H1 (cell line): ENCODE measurements at regions not wholly inside any gene's neighbourhood (a gene's known extent, or its start where the extent isn't known, plus 50 kb on each side); places are given as distances from the start of the nearest gene placed in this dataset.

ENCODE experiments used
- CTCF ChIA-PET: fragments of 300-600 bp; sonication (Branson Sonifier 250); formaldehyde crosslinking; loops from one replicate; lab custom pipeline; 2021; ENCODE audit not compliant: partially characterized antibody; lab: Charles Lee
- POLR2A ChIA-PET: fragments of 300-600 bp; sonication (Branson Sonifier 250); formaldehyde crosslinking; loops from one replicate; lab custom pipeline; 2021; ENCODE audit warnings: inconsistent platforms; ENCODE audit not compliant: partially characterized antibody; lab: Charles Lee
- DNase-seq, 2 experiments: peaks; one replicate each; pipeline versions ENCODE4 v3.0.0 to v3.0.0-alpha.2; 2010 to 2022; ENCODE audit warnings: low spot score in 2 of 2, low read depth in 1 of 2, mixed read lengths in 1 of 2
- FAIRE-seq: peaks from 2 replicates; lab custom pipeline; 2011; peaks lifted over from hg19 to GRCh38; lab: Jason Lieb, UNC
- H2AFZ ChIP-seq: 2 replicates; pipeline ENCODE4 v1.8.1; 2012; ENCODE audit warnings: low read length, inconsistent platforms
- H2AK5ac ChIP-seq: 2 replicates; pipeline ENCODE4 v1.6.1; 2013; ENCODE audit warnings: low read depth, low read length
- H2BK120ac ChIP-seq: replicated peaks from 2 replicates; pipeline ENCODE3; 2013; ENCODE audit warnings: low read depth, low read length, inconsistent platforms
- H2BK12ac ChIP-seq: 2 replicates; pipeline ENCODE4 v1.6.1; 2013; ENCODE audit warnings: low read depth, low read length
- H2BK15ac ChIP-seq: 2 replicates; pipeline ENCODE4 v1.6.1; 2013; ENCODE audit warnings: low read length
- H2BK20ac ChIP-seq: 2 replicates; pipeline ENCODE4 v1.6.1; 2013; ENCODE audit warnings: low read length
- H2BK5ac ChIP-seq: 2 replicates; pipeline ENCODE4 v1.6.1; 2013; ENCODE audit warnings: low read depth, low read length
- H3K14ac ChIP-seq: 2 replicates; pipeline ENCODE4 v1.6.1; 2013; ENCODE audit warnings: inconsistent platforms; ENCODE audit not compliant: insufficient read length
- H3K18ac ChIP-seq: 2 replicates; pipeline ENCODE4 v1.6.1; 2013; ENCODE audit warnings: low read length; ENCODE audit errors: extremely low read depth
- H3K23ac ChIP-seq: 2 replicates; pipeline ENCODE4 v1.6.1; 2013; ENCODE audit warnings: inconsistent platforms; ENCODE audit not compliant: insufficient read length
- H3K23me2 ChIP-seq: 2 replicates; pipeline ENCODE4 v1.6.1; 2013; ENCODE audit warnings: low read depth, low read length
- H3K27ac ChIP-seq: 2 replicates; pipeline ENCODE4 v1.6.1; 2011; ENCODE audit warnings: low read depth, low read length, inconsistent platforms
- H3K27me3 ChIP-seq, 4 experiments: replicated peaks in 1 of 4; 1 replicate in 1 of 4; 2 replicates in 3 of 4; pipeline versions ENCODE4 v1.6.1 to v1.8.1; 2011 to 2013; ENCODE audit warnings: low read length in 3 of 4, mild to moderate bottlenecking in 3 of 4, inconsistent platforms in 2 of 4, mixed read lengths in 2 of 4, moderate library complexity in 1 of 4; ENCODE audit not compliant: control insufficient read depth in 3 of 4, insufficient read depth in 3 of 4; ENCODE audit errors: extremely low read depth in 1 of 4
- H3K36me3 ChIP-seq, 4 experiments: 2 replicates each; pipeline versions ENCODE4 v1.6.1 to v1.8.1; 2011 to 2013; ENCODE audit warnings: mild to moderate bottlenecking in 4 of 4, low read length in 3 of 4, moderate library complexity in 2 of 4, control low read depth in 1 of 4, inconsistent platforms in 1 of 4; ENCODE audit not compliant: insufficient read depth in 4 of 4, control insufficient read depth in 2 of 4
- H3K4ac ChIP-seq: replicated peaks from 2 replicates; pipeline ENCODE3; 2013; ENCODE audit warnings: low read length, low read depth, mixed read lengths, inconsistent platforms; ENCODE audit not compliant: insufficient read length
- H3K4me1 ChIP-seq, 4 experiments: replicated peaks in 1 of 4; 1 replicate in 1 of 4; 2 replicates in 3 of 4; pipeline versions ENCODE4 v1.6.1 to v1.8.1; 2011 to 2013; ENCODE audit warnings: low read length in 3 of 4, inconsistent platforms in 2 of 4, mixed read lengths in 1 of 4; ENCODE audit not compliant: insufficient read depth in 4 of 4, control insufficient read depth in 3 of 4
- H3K4me2 ChIP-seq, 2 experiments: 2 replicates each; pipeline versions ENCODE4 v1.6.1 to v1.8.1; 2011 to 2013; ENCODE audit warnings: low read depth in 2 of 2, low read length in 2 of 2, control low read depth in 1 of 2, inconsistent platforms in 1 of 2, mild to moderate bottlenecking in 1 of 2; ENCODE audit not compliant: insufficient read depth in 1 of 2
- H3K4me3 ChIP-seq, 4 experiments: fragments of 200-600, 300-600 bp in 1 of 4; sonication (generic), shearing (Covaris generic), sonication (Bioruptor Twin) in 1 of 4; 2 replicates each; pipeline versions ENCODE4 v1.5.1 to v1.8.1; 2011 to 2016; ENCODE audit warnings: low read length in 4 of 4, low read depth in 3 of 4, control low read depth in 2 of 4, inconsistent platforms in 2 of 4, mild to moderate bottlenecking in 2 of 4, mixed read lengths in 1 of 4, moderate library complexity in 1 of 4; ENCODE audit not compliant: insufficient read depth in 2 of 4; ENCODE audit errors: extremely low read depth in 1 of 4
- H3K56ac ChIP-seq: replicated peaks from 2 replicates; pipeline ENCODE3; 2013; ENCODE audit warnings: low read depth, mild to moderate bottlenecking, mixed read lengths, low read length, inconsistent platforms; ENCODE audit not compliant: insufficient read length
- H3K79me1 ChIP-seq: 2 replicates; pipeline ENCODE4 v1.6.1; 2013; ENCODE audit warnings: low read depth, low read length, control low read depth
- H3K79me2 ChIP-seq, 2 experiments: 2 replicates each; pipeline versions ENCODE4 v1.6.1 to v1.8.1; 2012 to 2013; ENCODE audit warnings: low read length in 2 of 2, mild to moderate bottlenecking in 2 of 2, inconsistent platforms in 1 of 2; ENCODE audit not compliant: insufficient read depth in 2 of 2, control insufficient read depth in 1 of 2
- H3K9ac ChIP-seq, 4 experiments: replicated peaks in 1 of 4; 1 replicate in 1 of 4; 2 replicates in 3 of 4; pipeline versions ENCODE4 v1.6.1 to v1.8.1; 2011 to 2013; ENCODE audit warnings: low read depth in 3 of 4, low read length in 3 of 4, control low read depth in 2 of 4, mild to moderate bottlenecking in 2 of 4, moderate library complexity in 2 of 4, inconsistent platforms in 1 of 4; ENCODE audit errors: extremely low read depth in 1 of 4
- H3K9me3 ChIP-seq, 2 experiments: 2 replicates each; pipeline versions ENCODE4 v1.6.1 to v1.8.1; 2012 to 2013; ENCODE audit warnings: mild to moderate bottlenecking in 2 of 2, moderate library complexity in 2 of 2, control low read depth in 1 of 2, inconsistent platforms in 1 of 2, low read depth in 1 of 2, low read length in 1 of 2, mixed read lengths in 1 of 2; ENCODE audit not compliant: insufficient read depth in 2 of 2
- H4K20me1 ChIP-seq, 2 experiments: replicated peaks in 1 of 2; 2 replicates each; pipeline versions ENCODE3 to v1.8.1; 2011 to 2013; ENCODE audit warnings: inconsistent platforms in 2 of 2, low read length in 2 of 2, mild to moderate bottlenecking in 1 of 2; ENCODE audit not compliant: insufficient read depth in 2 of 2, control insufficient read depth in 1 of 2
- H4K5ac ChIP-seq: 2 replicates; pipeline ENCODE4 v1.6.1; 2013; ENCODE audit warnings: low read length, low read depth, mixed read lengths, inconsistent platforms; ENCODE audit not compliant: insufficient read length
- H4K8ac ChIP-seq: 2 replicates; pipeline ENCODE4 v1.8.0; 2013; ENCODE audit warnings: mild to moderate bottlenecking, moderate library complexity, low read length, inconsistent platforms; ENCODE audit not compliant: insufficient read depth; ENCODE audit errors: extremely low read depth
- H4K91ac ChIP-seq: replicated peaks from 2 replicates; pipeline ENCODE3; 2013; ENCODE audit warnings: low read length, mixed read lengths, inconsistent platforms; ENCODE audit not compliant: insufficient read length
- ATF2 ChIP-seq: IDR thresholded peaks from 2 replicates; pipeline ENCODE4 v1.6.1; 2012; ENCODE audit warnings: low read length, inconsistent platforms
- ATF3 ChIP-seq: IDR thresholded peaks from 2 replicates; pipeline ENCODE4 v1.6.1; 2011; ENCODE audit warnings: low read depth, mild to moderate bottlenecking, low read length; ENCODE audit not compliant: insufficient read depth
- NRF1 ChIP-seq: IDR thresholded peaks from 2 replicates; pipeline ENCODE4 v1.6.1; 2011; ENCODE audit warnings: mild to moderate bottlenecking, low read depth, low read length, improper control_type of control experiment
- POLR2AphosphoS5 ChIP-seq: IDR thresholded peaks from 2 replicates; pipeline ENCODE4 v1.6.1; 2011; ENCODE audit warnings: low read depth, low read length
- SP2 ChIP-seq: IDR thresholded peaks from 2 replicates; pipeline ENCODE4 v1.6.1; 2012; ENCODE audit warnings: mild to moderate bottlenecking, low read length, inconsistent platforms
- TEAD4 ChIP-seq: IDR thresholded peaks from 2 replicates; pipeline ENCODE4 v1.6.1; 2012; ENCODE audit warnings: low read depth, low read length, inconsistent platforms, mixed read lengths
- ZNF274 ChIP-seq: IDR thresholded peaks from 2 replicates; pipeline ENCODE4 v1.7.0; 2012; ENCODE audit warnings: low read length, borderline replicate concordance; ENCODE audit errors: extremely low read depth
- WGBS, 2 experiments: shearing (Covaris generic) in 1 of 2; methylation state at CpG; one replicate each; pipeline versions ENCODE4 v1.1.6 to v1.1.7; 2013 to 2015; ENCODE audit warnings: low lambda C conversion rate in 2 of 2, mixed read lengths in 2 of 2, inconsistent platforms in 1 of 2, low coverage in 1 of 2, missing lambda C conversion rate in 1 of 2; ENCODE audit not compliant: insufficient replicate concordance in 2 of 2, insufficient coverage in 1 of 2, insufficient read length in 1 of 2; ENCODE audit errors: extremely low coverage in 1 of 2, missing lambda C conversion rate in 1 of 2; 5-methylcytosine and 5-hydroxymethylcytosine counted together

GRCh38 chr3:139794469-139795265 lies 116.9 kb upstream of the NMNAT3 start:
- Histone ChIP-seq H2BK15ac (no peak overlapping the region), H3K27me3 (no peaks in the 10 kb centered on the region), H4K8ac (no peak overlapping the region), H3K4me3 (no peak overlapping the region), H2BK12ac (no peak overlapping the region), H2BK5ac (no peak overlapping the region), H2BK20ac (no peak overlapping the region), H3K9me3 (no peaks in the 10 kb centered on the region), H3K4me2 (no peak overlapping the region), H3K23ac (no peak overlapping the region), H2AK5ac (no peak overlapping the region), H3K79me2 (no peaks in the 10 kb centered on the region), H3K79me1 (no peaks in the 10 kb centered on the region), H2AFZ (no peak overlapping the region), H3K27ac (no peak overlapping the region), H3K4me1 (no peaks in the 10 kb centered on the region), H3K9ac (no peak overlapping the region), H3K14ac (no peak overlapping the region), H2BK120ac (no peak overlapping the region), H3K18ac (no peak overlapping the region), H3K56ac (no peak overlapping the region), H3K4ac (no peak overlapping the region), H4K20me1 (no peaks in the 10 kb centered on the region), H4K5ac (no peak overlapping the region), H3K36me3 (no peaks in the 10 kb centered on the region), H4K91ac (no peak overlapping the region), H3K23me2 (no peaks in the 10 kb centered on the region)
- DNase-seq (no peak), FAIRE-seq (no peak)
- WGBS, 2 experiments: 79% methylated on average over 6 of the region's 6 CpGs; no CpG with 5 or more reads in 1 of the 2 experiments
- ChIA-PET POLR2A (no interaction called here), CTCF (interaction anchor here (0.7 to 1.1 kb wide), 2 partner anchors 143 to 241 kb away, joined by 3 to 4 read pairs; no protein-coding TSS in a partner anchor)
- TF ChIP-seq TEAD4 (no peak), NRF1 (no peak), POLR2AphosphoS5 (no peak), ZNF274 (no peak), ATF2 (no peak), ATF3 (no peak), SP2 (no peak)
